OCI-LY7 (cell line): ENCODE measurements at regions not wholly inside any gene's neighbourhood (a gene's known extent, or its start where the extent isn't known, plus 50 kb on each side); places are given as distances from the start of the nearest gene placed in this dataset.

ENCODE experiments used
- CTCF ChIP-seq: fragments of 200-600 bp; sonication (generic); conservative IDR thresholded peaks from 2 replicates; pipeline ENCODE4 v1.5.1; 2014; ENCODE audit warnings: mild to moderate bottlenecking, antibody characterized with exemption, low read length, moderate library complexity, mixed read lengths
- EZH2phosphoT487 ChIP-seq: fragments of 200-600 bp; sonication (generic); IDR thresholded peaks from 2 replicates; pipeline ENCODE4 v1.6.1; 2018; ENCODE audit warnings: low read depth, borderline replicate concordance, mild to moderate bottlenecking, mixed run types, antibody characterized with exemption, low read length, moderate library complexity, mixed read lengths

- no peak for TF ChIP-seq CTCF
- TF ChIP-seq EZH2phosphoT487 = no peak
Observed at GRCh38 chr4:73347497-73347896, 56.6 kb upstream of the ALB start.
